CD8-positive, alpha-beta memory T cell (primary cell): ENCODE measurements at regions not wholly inside any gene's neighbourhood (a gene's known extent, or its start where the extent isn't known, plus 50 kb on each side); places are given as distances from the start of the nearest gene placed in this dataset.

Source experiments
- CTCF ChIA-PET: fragments of 350-600 bp; sonication (Branson Sonifier 250); formaldehyde crosslinking; loops from one replicate; lab custom pipeline; 2021; ENCODE audit warnings: antibody characterized with exemption; lab: Charles Lee
- POLR2A ChIA-PET: fragments of 350-600 bp; sonication (Branson Sonifier 250); formaldehyde crosslinking; loops from one replicate; lab custom pipeline; 2021; ENCODE audit warnings: antibody characterized with exemption; lab: Charles Lee
- DNase-seq, 5 donors: peaks; one replicate each; pipeline versions ENCODE4 v3.0.0 to v3.0.0-alpha.2; 2020 to 2022; ENCODE audit warnings: mixed read lengths in 1 of 5
- H3K27ac ChIP-seq: one replicate; pipeline ENCODE4 v1.7.0; 2013; ENCODE audit warnings: low read depth, mild to moderate bottlenecking, low read length, moderate library complexity
- H3K27me3 ChIP-seq: 2 replicates; pipeline ENCODE4 v1.7.0; 2013; ENCODE audit warnings: low read length, mild to moderate bottlenecking; ENCODE audit not compliant: insufficient read depth, poor library complexity, severe bottlenecking
- H3K36me3 ChIP-seq: 2 replicates; pipeline ENCODE4 v1.7.0; 2013; ENCODE audit warnings: mild to moderate bottlenecking, low read length, moderate library complexity; ENCODE audit not compliant: insufficient read depth
- H3K4me1 ChIP-seq: 2 replicates; pipeline ENCODE4 v1.7.0; 2013; ENCODE audit warnings: mild to moderate bottlenecking, low read length, moderate library complexity; ENCODE audit not compliant: insufficient read depth
- H3K4me3 ChIP-seq: 2 replicates; pipeline ENCODE4 v1.7.0; 2013; ENCODE audit warnings: mild to moderate bottlenecking, low read length
- H3K9me3 ChIP-seq: 2 replicates; pipeline ENCODE4 v1.7.0; 2013; ENCODE audit warnings: mild to moderate bottlenecking, low read length
- H3K27ac Mint-ChIP-seq, 8 donors: one replicate each; pipeline ENCODE4 v1.8.0; 2020 to 2021; ENCODE audit warnings: mixed read lengths in 8 of 8, mild to moderate bottlenecking in 6 of 8, inconsistent platforms in 3 of 8, moderate library complexity in 3 of 8
- H3K27me3 Mint-ChIP-seq, 2 donors: one replicate each; pipeline ENCODE4 v1.8.0; 2020 to 2021; ENCODE audit warnings: mixed read lengths in 2 of 2, mild to moderate bottlenecking in 1 of 2, moderate library complexity in 1 of 2
- H3K36me3 Mint-ChIP-seq, 3 donors: one replicate each; pipeline ENCODE4 v1.8.0; 2020 to 2021; ENCODE audit warnings: mixed read lengths in 3 of 3, inconsistent platforms in 1 of 3, mild to moderate bottlenecking in 1 of 3
- H3K4me1 Mint-ChIP-seq, 3 donors: one replicate each; pipeline ENCODE4 v1.8.0; 2020 to 2021; ENCODE audit warnings: mixed read lengths in 3 of 3, inconsistent platforms in 1 of 3, mild to moderate bottlenecking in 1 of 3
- H3K4me3 Mint-ChIP-seq, 7 donors: one replicate each; pipeline ENCODE4 v1.8.0; 2020 to 2021; ENCODE audit warnings: mixed read lengths in 7 of 7, mild to moderate bottlenecking in 6 of 7, moderate library complexity in 4 of 7, inconsistent platforms in 2 of 7
- H3K9me3 Mint-ChIP-seq, 5 donors: one replicate each; pipeline ENCODE4 v1.8.0; 2020 to 2022; ENCODE audit warnings: mixed read lengths in 5 of 5, mild to moderate bottlenecking in 3 of 5, moderate library complexity in 2 of 5, inconsistent platforms in 1 of 5

DNA sequence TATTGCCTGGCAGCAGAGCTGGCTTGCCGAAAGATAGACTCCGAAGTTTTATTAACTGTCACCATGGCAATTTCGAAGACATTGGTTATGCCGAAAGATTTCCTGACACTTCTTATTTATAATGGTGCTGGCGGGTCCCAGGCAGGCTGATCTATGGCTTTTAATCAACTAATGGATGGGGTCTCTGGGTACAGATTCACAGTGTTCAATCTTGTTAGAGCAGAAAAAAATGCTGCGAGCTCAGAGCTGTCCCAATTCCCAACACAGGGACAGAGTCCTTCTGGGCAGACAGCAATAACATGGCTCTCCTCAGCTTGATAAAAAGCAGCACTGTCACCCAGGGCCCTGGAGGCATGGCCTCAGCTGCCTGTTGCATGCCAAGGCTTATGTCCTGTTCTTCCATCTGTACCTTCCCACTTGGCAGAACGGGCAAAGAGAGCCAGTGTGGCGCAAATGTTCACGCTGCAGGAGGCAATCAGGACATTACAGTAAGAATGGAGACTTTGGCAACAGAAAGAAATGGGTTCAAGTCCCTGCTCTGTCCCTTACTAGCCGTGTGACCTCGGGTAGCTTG is 228.2 kb upstream of the PWP1 start:
- H3K27me3 Mint-ChIP-seq = peaks cover 0 to 1% of the 10 kb centered on the region in 2 donors
- peaks cover 0 to 4% (median 2%) of the 10 kb centered on the region in 3 donors for H3K36me3 Mint-ChIP-seq
- no peak for DNase-seq
- Histone ChIP-seq H3K27ac (no peak overlapping the region), H3K9me3 (no peaks in the 10 kb centered on the region), H3K36me3 (no peaks in the 10 kb centered on the region), H3K4me3 (no peak overlapping the region), H3K4me1 (no peaks in the 10 kb centered on the region), H3K27me3 (no peaks in the 10 kb centered on the region)
- H3K9me3 Mint-ChIP-seq = peaks cover 2 to 8% (median 5%) of the 10 kb centered on the region in 5 donors
- H3K4me1 Mint-ChIP-seq = peaks cover 0 to 7% (median 4%) of the 10 kb centered on the region in 3 donors
- ChIA-PET POLR2A (no interaction called here), CTCF (interaction anchor here (0.9 kb wide), 1 partner anchor 47 kb away, joined by 3 read pairs; no protein-coding TSS in a partner anchor)
- H3K27ac Mint-ChIP-seq = no peak overlapping the region
- H3K4me3 Mint-ChIP-seq = no peak overlapping the region

DNA sequence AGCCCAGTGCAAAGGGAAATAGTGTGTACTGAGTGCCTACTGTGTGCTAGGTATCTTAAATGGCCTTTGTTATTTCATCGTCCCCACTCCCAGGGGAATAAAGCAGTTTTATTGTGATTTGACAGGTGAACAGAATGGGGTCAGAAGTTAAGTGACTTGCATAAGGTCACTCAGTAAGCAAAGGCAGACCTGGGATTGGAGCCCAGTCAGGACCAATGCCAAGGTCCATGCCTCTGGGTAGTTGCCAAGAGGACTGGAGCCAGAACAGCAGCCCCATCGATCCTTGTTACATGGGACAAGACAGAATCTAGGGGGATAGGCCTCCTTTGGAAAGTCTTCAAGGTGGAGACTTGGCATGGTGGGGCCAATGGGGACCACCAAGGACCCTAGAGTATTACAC is 227.4 kb upstream of the PWP1 start:
- Mint-ChIP-seq H3K4me1 (peaks cover 0 to 7% (median 4%) of the 10 kb centered on the region in 3 donors), H3K27ac (no peak overlapping the region), H3K9me3 (peaks cover 0 to 5% (median 2%) of the 10 kb centered on the region in 5 donors), H3K4me3 (no peak overlapping the region), H3K36me3 (no peaks in the 10 kb centered on the region), H3K27me3 (peaks cover 0 to 1% of the 10 kb centered on the region in 2 donors)
- DNase-seq = no peak
- H3K36me3 ChIP-seq = no peaks in the 10 kb centered on the region
- H3K4me3 ChIP-seq = no peak overlapping the region
- POLR2A ChIA-PET = no interaction called here
- no peaks in the 10 kb centered on the region for H3K27me3 ChIP-seq
- H3K9me3 ChIP-seq = no peaks in the 10 kb centered on the region
- CTCF ChIA-PET = interaction anchor here (0.9 kb wide), 1 partner anchor 48 kb away, joined by 3 read pairs; no protein-coding TSS in a partner anchor
- H3K4me1 ChIP-seq = no peaks in the 10 kb centered on the region
- no peak overlapping the region for H3K27ac ChIP-seq

DNA sequence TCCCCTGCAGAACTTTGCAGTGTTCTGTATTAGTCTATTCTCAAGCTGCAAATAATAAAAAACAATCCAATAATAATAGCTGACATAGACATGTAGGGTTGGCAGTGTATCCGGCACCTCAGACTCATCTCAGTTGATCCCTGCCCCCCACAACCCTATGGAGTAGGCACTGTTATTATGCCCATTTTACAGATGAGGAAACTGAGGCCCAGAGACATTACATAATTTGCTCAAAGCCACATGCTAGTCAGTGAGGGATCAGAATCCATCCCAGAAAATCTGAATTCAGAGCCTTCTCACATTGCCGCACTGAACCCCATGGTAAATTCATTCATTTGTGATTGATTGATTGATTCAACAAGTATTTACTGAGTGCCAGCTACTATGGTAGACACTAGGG is 226.6 kb upstream of the PWP1 start:
- no peaks in the 10 kb centered on the region for H3K4me1 ChIP-seq
- H3K4me3 ChIP-seq = no peak overlapping the region
- H3K27ac ChIP-seq = no peak overlapping the region
- no peak for DNase-seq
- Mint-ChIP-seq H3K4me1 (peaks cover 0 to 4% (median 3%) of the 10 kb centered on the region in 3 donors), H3K27me3 (peaks cover 0 to 1% of the 10 kb centered on the region in 2 donors), H3K9me3 (peaks cover 0 to 2% (median 0%) of the 10 kb centered on the region in 5 donors), H3K36me3 (no peaks in the 10 kb centered on the region), H3K4me3 (no peak overlapping the region), H3K27ac (peak overlapping the region in 1 of 8 donors; percentile 30)
- no peaks in the 10 kb centered on the region for H3K36me3 ChIP-seq
- ChIA-PET CTCF (no interaction called here), POLR2A (no interaction called here)
- H3K27me3 ChIP-seq = no peaks in the 10 kb centered on the region
- H3K9me3 ChIP-seq = no peaks in the 10 kb centered on the region

DNA sequence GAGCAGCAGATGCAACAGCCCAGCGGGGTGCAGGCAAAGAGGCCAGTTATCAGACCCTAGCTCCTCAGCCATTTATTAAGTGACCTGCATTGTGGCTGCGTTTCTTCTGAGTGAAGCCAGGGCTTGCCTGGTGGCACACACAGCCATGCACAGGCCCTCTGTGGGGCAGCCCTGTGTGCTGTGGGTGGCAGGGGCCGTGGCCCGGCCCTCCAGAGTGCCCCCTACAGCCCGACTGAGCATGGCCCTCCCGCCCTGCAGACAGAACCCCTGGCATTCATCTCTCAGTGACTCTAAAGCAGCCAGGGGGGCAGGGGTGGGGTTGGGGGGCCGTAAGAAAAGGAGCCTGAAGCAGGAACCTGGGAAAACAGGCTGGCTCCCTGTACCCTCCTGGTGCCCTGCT is 226.0 kb upstream of the PWP1 start:
- no peak overlapping the region for H3K4me3 ChIP-seq
- H3K27me3 ChIP-seq = no peaks in the 10 kb centered on the region
- no peak overlapping the region for H3K27ac ChIP-seq
- CTCF ChIA-PET = no interaction called here
- Mint-ChIP-seq H3K4me1 (peaks cover 0 to 4% (median 3%) of the 10 kb centered on the region in 3 donors), H3K27me3 (peaks cover 0 to 1% of the 10 kb centered on the region in 2 donors), H3K27ac (no peak overlapping the region), H3K4me3 (no peak overlapping the region), H3K36me3 (no peaks in the 10 kb centered on the region), H3K9me3 (peaks cover 0 to 2% (median 0%) of the 10 kb centered on the region in 5 donors)
- H3K4me1 ChIP-seq = no peaks in the 10 kb centered on the region
- POLR2A ChIA-PET = no interaction called here
- no peak for DNase-seq
- no peaks in the 10 kb centered on the region for H3K36me3 ChIP-seq
- H3K9me3 ChIP-seq = no peaks in the 10 kb centered on the region

DNA sequence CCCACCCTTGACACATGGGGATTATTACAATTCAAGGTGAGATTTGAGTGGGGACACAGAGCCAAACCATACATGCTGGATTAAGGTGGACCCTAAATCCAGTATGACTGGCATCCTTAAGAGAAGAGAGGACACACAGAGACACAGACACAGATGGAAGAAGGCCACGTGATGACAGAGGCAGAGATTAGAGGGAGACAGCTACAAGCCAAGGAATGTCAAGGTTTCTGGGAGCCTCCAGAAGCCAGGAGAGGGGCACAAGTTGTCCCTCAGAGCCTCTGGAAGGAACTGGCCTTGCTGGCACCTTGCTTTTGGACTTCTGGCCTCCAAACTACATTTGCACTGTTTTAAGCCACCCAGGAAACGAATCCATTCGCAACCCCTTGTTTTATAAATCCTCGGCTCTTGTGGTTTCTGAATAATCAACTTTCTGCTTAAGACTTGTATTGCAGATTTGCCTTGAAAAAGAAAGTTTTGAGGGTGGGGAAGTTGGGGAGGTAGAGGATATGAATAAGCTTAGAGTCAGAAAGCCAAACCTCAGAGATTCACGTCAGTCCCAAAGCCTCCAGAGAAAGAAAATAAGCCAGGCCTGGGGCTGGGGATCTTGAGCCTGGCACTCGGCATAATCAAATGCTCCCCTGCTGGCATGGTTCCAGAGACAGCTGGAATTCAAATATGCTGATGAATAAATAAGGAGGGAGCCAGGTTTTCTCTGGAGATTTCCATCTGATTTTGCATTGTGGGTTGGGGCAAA is 224.2 kb upstream of the PWP1 start:
- H3K9me3 Mint-ChIP-seq = peaks cover 0 to 2% (median 0%) of the 10 kb centered on the region in 5 donors
- H3K27ac Mint-ChIP-seq = peak overlapping the region in 1 of 8 donors; percentile 55
- POLR2A ChIA-PET = no interaction called here
- H3K4me1 ChIP-seq = no peaks in the 10 kb centered on the region
- H3K4me3 ChIP-seq = no peak overlapping the region
- H3K36me3 Mint-ChIP-seq = no peaks in the 10 kb centered on the region
- H3K27me3 ChIP-seq = no peaks in the 10 kb centered on the region
- H3K36me3 ChIP-seq = no peaks in the 10 kb centered on the region
- H3K27me3 Mint-ChIP-seq = peaks cover 0 to 1% of the 10 kb centered on the region in 2 donors
- peaks cover 4 to 6% (median 6%) of the 10 kb centered on the region in 3 donors for H3K4me1 Mint-ChIP-seq
- H3K9me3 ChIP-seq = no peaks in the 10 kb centered on the region
- no peak overlapping the region for H3K27ac ChIP-seq
- CTCF ChIA-PET = no interaction called here
- no peak for DNase-seq
- H3K4me3 Mint-ChIP-seq = no peak overlapping the region

DNA sequence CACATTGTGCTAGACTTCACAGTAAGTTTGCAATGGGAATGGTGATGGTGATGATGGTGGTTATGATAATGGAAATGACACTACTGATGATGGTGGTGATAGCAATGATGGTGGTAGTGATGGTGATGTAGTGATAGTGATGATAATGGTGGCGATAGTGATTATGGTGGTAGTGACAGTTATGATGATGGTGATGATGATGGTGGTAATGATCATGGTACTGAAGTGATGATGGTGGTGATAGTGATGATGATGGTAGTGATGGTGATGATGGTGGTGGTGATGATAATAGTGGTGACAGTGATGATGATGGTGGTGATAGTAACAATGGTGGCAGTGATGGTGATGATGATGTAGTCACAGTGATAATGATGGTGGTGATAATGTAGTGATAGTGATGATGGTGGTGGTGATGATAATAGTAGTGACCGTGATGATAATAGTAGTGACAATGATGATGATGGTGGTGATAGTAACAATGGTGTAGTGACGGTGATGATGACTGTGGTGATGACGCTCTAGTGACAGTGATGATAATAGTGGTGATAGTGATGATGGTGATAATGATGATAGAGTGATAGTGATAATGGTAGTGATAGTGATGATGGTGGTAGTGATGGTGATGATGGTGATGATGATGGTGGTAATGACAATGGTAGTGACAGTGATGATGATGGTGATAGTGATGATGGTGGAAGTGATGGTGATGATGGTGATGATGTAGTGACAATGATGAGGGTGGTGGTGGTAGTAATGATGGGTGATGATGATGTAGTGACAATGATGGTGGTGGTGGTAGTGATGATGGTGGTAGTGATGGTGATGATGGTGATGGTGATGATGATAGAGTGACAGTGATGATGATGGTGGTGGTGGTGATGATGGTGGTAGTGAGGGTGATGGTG is 222.9 kb upstream of the PWP1 start:
- Mint-ChIP-seq H3K27me3 (peaks cover 0 to 1% of the 10 kb centered on the region in 2 donors), H3K9me3 (peaks cover 0 to 2% (median 0%) of the 10 kb centered on the region in 5 donors), H3K4me3 (no peak overlapping the region), H3K36me3 (no peaks in the 10 kb centered on the region), H3K4me1 (peaks cover 4 to 11% (median 8%) of the 10 kb centered on the region in 3 donors), H3K27ac (no peak overlapping the region)
- POLR2A ChIA-PET = no interaction called here
- H3K9me3 ChIP-seq = no peaks in the 10 kb centered on the region
- CTCF ChIA-PET = no interaction called here
- H3K4me3 ChIP-seq = no peak overlapping the region
- no peaks in the 10 kb centered on the region for H3K4me1 ChIP-seq
- no peaks in the 10 kb centered on the region for H3K27me3 ChIP-seq
- H3K36me3 ChIP-seq = no peaks in the 10 kb centered on the region
- H3K27ac ChIP-seq = no peak overlapping the region
- DNase-seq = no peak

DNA sequence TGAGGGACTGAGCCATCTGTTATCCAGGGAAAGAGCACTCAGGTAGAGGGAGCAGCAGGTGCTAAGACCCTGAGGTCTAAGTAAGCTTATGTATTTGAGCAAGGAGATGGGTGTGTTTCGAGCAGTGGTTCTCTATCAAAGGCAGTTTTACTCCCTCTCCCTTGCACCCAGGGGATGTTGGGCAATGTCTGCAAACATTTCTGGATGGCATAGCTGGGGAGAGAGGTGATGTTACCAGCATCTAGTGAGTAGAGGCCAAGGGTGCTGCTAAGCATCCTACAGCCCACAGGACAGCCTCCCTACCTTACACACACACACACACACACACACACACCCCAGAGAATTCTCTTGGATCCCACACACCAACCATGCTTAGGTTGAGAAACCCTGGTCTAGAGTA is 221.0 kb upstream of the PWP1 start:
- Mint-ChIP-seq H3K4me3 (no peak overlapping the region), H3K27me3 (no peaks in the 10 kb centered on the region), H3K9me3 (peaks cover 0 to 2% (median 0%) of the 10 kb centered on the region in 5 donors), H3K36me3 (no peaks in the 10 kb centered on the region), H3K27ac (no peak overlapping the region), H3K4me1 (peaks cover 10 to 21% (median 15%) of the 10 kb centered on the region in 3 donors)
- Histone ChIP-seq H3K27ac (no peak overlapping the region), H3K9me3 (no peaks in the 10 kb centered on the region), H3K4me1 (no peaks in the 10 kb centered on the region), H3K4me3 (no peak overlapping the region), H3K27me3 (no peaks in the 10 kb centered on the region), H3K36me3 (no peaks in the 10 kb centered on the region)
- no peak for DNase-seq
- ChIA-PET CTCF (no interaction called here), POLR2A (no interaction called here)
